ENCODE measurements at regions not wholly inside any gene's neighbourhood (a gene's known extent, or its start where the extent isn't known, plus 50 kb on each side); places are given as distances from the start of the nearest gene placed in this dataset.

DNA sequence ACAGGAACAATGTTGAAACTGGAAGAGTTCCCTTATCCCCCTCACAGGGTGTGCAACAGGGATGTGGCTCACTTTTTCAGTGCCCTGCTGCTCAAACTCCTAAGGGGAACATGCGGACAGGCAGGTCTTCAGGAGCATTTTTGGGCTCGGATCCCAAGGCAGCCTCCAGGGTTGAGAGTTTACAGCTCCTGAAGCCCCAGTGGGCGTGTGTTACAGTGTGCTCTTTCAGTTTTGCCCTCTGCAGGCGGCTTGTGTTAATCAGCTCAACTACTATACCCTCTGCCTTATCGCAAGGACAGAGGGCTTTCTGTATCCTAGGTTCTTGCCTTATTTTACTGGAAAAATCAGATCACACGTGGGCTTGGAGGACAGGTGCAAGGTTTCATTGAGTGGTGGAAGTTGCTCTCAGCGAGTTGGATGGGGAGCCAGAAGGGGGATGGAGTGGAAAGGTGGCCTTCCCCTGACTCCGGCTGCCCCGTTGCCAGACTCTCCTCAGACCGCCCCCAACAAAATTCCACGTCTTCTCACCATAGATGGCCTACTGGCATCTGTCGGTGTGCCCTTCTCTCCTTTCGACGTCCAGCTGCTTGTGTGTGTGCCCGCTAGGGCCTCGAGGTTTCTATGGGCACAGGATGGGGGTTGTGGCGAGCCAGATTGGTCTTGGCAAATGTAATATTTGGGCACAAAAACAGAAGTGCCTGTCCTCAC, 541.9 kb downstream of the TMX3 start:
- Histone ChIP-seq H2BK12ac (ENCODE audit: low read depth, low read length) (0 out of 2 replicates have a peak overlapping the region, but pooled peaks have one; percentile 20), H2AK5ac (ENCODE audit: low read depth, low read length) (no peak overlapping the region), H3K4me3 (ENCODE audit: extremely low read depth in 1 of 4, insufficient read depth in 2 of 4, low read depth in 3 of 4, low read length in 4 of 4) (no peak overlapping the region), H3K23ac (ENCODE audit: insufficient read length) (no peak overlapping the region), H2BK15ac (ENCODE audit: low read length) (no peak overlapping the region; the same call in 1 of the 2 replicates), H3K18ac (ENCODE audit: extremely low read depth, low read length) (no peak overlapping the region), H3K36me3 (ENCODE audit: control insufficient read depth in 2 of 4, insufficient read depth in 4 of 4, low read length in 3 of 4) (no peaks in the 10 kb centered on the region), H3K4me2 (ENCODE audit: insufficient read depth in 1 of 2, low read depth in 2 of 2, low read length in 2 of 2) (no peak overlapping the region; a peak in 1 of 4 replicates), H3K9ac (replicated peaks in 1 of 4; ENCODE audit: extremely low read depth in 1 of 4, low read depth in 3 of 4, low read length in 3 of 4) (no peak overlapping the region), H3K4ac (replicated peaks; ENCODE audit: insufficient read length, low read depth, low read length) (no peak overlapping the region), H4K8ac (ENCODE audit: extremely low read depth, insufficient read depth, low read length) (peak overlapping the region; percentile 57; the same call in 1 of the 2 replicates), H2BK120ac (replicated peaks; ENCODE audit: low read depth, low read length) (no peak overlapping the region), H3K27ac (ENCODE audit: low read depth, low read length) (no peak overlapping the region), H4K20me1 (replicated peaks in 1 of 2; ENCODE audit: control insufficient read depth in 1 of 2, insufficient read depth in 2 of 2, low read length in 2 of 2) (no peaks in the 10 kb centered on the region), H4K91ac (replicated peaks; ENCODE audit: insufficient read length, low read length) (no peak overlapping the region), H2BK20ac (ENCODE audit: low read length) (no peak overlapping the region), H3K27me3 (replicated peaks in 1 of 4; ENCODE audit: control insufficient read depth in 3 of 4, extremely low read depth in 1 of 4, insufficient read depth in 3 of 4, low read length in 3 of 4) (no peaks in the 10 kb centered on the region), H3K79me2 (ENCODE audit: control insufficient read depth in 1 of 2, insufficient read depth in 2 of 2, low read length in 2 of 2) (no peaks in the 10 kb centered on the region), H4K5ac (ENCODE audit: insufficient read length, low read depth, low read length) (no peak overlapping the region), H3K56ac (replicated peaks; ENCODE audit: insufficient read length, low read depth, low read length) (no peak overlapping the region), H2AFZ (ENCODE audit: low read length) (peak overlapping the region; percentile 99), H2BK5ac (ENCODE audit: low read depth, low read length) (no peak overlapping the region), H3K14ac (ENCODE audit: insufficient read length) (no peak overlapping the region), H3K79me1 (ENCODE audit: low read depth, low read length) (no peaks in the 10 kb centered on the region), H3K9me3 (ENCODE audit: insufficient read depth in 2 of 2, low read depth in 1 of 2, low read length in 1 of 2) (no peaks in the 10 kb centered on the region), H3K4me1 (replicated peaks in 1 of 4; ENCODE audit: control insufficient read depth in 3 of 4, insufficient read depth in 4 of 4, low read length in 3 of 4) (peaks cover 0 to 3% (median 0%) of the 10 kb centered on the region in 4 experiments; a peak in 1 of 7 replicates), H3K23me2 (ENCODE audit: low read depth, low read length) (no peaks in the 10 kb centered on the region)
- peak; percentile 36 to 49 for DNase-seq (ENCODE audit: low read depth in 1 of 2, low spot score in 2 of 2)
- FAIRE-seq = no peak
- TF ChIP-seq, protein P1, sequence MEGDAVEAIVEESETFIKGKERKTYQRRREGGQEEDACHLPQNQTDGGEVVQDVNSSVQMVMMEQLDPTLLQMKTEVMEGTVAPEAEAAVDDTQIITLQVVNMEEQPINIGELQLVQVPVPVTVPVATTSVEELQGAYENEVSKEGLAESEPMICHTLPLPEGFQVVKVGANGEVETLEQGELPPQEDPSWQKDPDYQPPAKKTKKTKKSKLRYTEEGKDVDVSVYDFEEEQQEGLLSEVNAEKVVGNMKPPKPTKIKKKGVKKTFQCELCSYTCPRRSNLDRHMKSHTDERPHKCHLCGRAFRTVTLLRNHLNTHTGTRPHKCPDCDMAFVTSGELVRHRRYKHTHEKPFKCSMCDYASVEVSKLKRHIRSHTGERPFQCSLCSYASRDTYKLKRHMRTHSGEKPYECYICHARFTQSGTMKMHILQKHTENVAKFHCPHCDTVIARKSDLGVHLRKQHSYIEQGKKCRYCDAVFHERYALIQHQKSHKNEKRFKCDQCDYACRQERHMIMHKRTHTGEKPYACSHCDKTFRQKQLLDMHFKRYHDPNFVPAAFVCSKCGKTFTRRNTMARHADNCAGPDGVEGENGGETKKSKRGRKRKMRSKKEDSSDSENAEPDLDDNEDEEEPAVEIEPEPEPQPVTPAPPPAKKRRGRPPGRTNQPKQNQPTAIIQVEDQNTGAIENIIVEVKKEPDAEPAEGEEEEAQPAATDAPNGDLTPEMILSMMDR (IDR thresholded peaks at IDR 0.05; ENCODE audit: control extremely low read depth in 1 of 3, insufficient read depth in 1 of 3, low read depth in 1 of 3, low read length in 3 of 3) = peak; percentile 13 to 49 (median 45)
- no peak for TF ChIP-seq SIRT6 (IDR thresholded peaks at IDR 0.05; ENCODE audit: low read length)
- peak; percentile 41 to 53 for TF ChIP-seq RAD21 (IDR thresholded peaks at IDR 0.05 in 1 of 2, conservative IDR thresholded peaks at IDR 0.05 in 1 of 2; ENCODE audit: low read depth in 2 of 2, low read length in 2 of 2)
- ChIA-PET POLR2A (ENCODE audit: partially characterized antibody) (no interaction called here), CTCF (ENCODE audit: partially characterized antibody) (interaction anchor here (0.7 to 1.5 kb wide), 7 partner anchors 8 to 192 kb away, joined by 3 to 5 read pairs (median 4); no protein-coding TSS in a partner anchor)
- WGBS, 2 experiments (ENCODE audit: extremely low coverage in 1 of 2, insufficient coverage in 1 of 2, insufficient read length in 1 of 2, insufficient replicate concordance in 2 of 2, low coverage in 1 of 2, low lambda C conversion rate in 2 of 2, missing lambda C conversion rate in 1 of 2) = 75% methylated on average over 17 of the region's 17 CpGs; no CpG with 5 or more reads in 1 of the 2 experiments
